ENCODE measurements at regions not wholly inside any gene's neighbourhood (a gene's known extent, or its start where the extent isn't known, plus 50 kb on each side); places are given as distances from the start of the nearest gene placed in this dataset.
"Not testable (repeated sequence)": the region's sequence is repeated elsewhere in the genome, so short reads cannot be mapped to it uniquely, and the experiment has no call there.

DNA sequence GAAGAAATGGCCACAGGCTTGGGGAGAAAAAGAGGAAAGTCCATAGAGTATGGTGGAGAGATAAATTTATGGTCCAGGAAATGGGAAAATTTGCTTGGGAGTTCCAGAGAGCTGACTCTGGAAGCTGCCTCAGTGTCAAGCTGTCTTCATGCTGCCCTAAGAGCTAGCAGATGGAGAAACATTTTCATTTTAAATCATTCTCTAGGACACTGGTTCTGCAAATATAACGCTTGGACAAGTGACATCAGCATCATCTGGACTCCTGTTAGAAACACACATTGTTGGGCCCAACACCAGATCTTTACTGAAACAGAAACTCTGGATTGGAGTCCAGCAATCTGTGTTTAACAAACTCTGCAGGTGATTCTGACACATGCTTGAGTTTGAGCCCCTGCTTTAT lies 592.0 kb upstream of the KLF12 start:
- no peak overlapping the region for H3K4me3 ChIP-seq (ENCODE audit: low read length)
- DNase-seq (ENCODE audit: low read depth), result no peak
- TF ChIP-seq, protein P1, sequence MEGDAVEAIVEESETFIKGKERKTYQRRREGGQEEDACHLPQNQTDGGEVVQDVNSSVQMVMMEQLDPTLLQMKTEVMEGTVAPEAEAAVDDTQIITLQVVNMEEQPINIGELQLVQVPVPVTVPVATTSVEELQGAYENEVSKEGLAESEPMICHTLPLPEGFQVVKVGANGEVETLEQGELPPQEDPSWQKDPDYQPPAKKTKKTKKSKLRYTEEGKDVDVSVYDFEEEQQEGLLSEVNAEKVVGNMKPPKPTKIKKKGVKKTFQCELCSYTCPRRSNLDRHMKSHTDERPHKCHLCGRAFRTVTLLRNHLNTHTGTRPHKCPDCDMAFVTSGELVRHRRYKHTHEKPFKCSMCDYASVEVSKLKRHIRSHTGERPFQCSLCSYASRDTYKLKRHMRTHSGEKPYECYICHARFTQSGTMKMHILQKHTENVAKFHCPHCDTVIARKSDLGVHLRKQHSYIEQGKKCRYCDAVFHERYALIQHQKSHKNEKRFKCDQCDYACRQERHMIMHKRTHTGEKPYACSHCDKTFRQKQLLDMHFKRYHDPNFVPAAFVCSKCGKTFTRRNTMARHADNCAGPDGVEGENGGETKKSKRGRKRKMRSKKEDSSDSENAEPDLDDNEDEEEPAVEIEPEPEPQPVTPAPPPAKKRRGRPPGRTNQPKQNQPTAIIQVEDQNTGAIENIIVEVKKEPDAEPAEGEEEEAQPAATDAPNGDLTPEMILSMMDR (conservative IDR thresholded peaks at IDR 0.05; ENCODE audit: low read depth, low read length), result no peak

DNA sequence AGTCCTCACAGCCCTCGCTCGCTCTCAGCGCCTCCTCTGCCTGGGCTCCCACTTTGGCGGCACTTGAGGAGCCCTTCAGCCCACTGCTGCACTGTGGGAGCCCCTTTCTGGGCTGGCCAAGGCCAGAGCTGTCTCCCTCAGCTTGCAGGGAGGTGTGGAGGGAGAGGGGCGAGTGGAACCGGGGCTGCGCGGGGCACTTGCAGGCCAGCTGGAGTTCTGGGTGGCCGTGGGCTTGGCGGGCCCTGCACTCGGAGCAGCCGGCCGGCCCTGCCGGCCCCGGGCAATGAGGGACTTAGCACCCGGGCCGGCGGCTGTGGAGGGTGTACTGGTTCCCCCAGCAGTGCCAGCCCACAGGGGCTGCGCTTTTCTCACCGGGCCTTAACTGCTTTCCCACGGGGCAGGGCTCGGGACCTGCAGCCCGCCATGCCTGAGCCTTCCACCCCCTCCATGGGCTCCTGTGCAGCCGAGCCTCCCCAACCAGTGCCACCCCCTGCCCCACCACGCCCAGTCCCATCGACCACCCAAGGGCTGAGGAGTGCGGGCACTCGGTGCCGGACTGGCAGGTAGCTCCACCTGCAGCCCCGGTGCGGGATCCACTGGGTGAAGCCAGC lies 584.1 kb upstream of the KLF12 start:
- H3K4me3 ChIP-seq (ENCODE audit: low read length); DNase-seq (ENCODE audit: low read depth): not testable (repeated sequence)

DNA sequence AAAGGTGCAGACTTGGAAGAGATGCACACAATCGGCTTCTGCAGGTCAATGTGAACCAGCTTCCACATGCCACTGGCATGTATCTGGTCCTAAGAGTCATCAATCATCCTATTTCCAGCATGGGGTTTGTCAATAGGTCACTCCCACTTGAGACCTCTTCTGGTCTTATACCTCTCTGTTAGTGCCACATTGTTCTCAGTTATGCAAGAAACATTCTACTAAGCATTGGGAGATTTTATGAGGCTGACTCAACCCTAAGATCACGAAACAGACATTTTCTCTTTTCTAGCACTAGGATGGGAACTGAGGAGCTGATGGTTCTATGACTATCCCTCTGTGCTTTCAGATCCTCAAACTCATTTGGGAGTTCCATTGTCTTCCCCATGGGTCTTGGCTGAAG lies 581.5 kb upstream of the KLF12 start:
- DNase-seq (ENCODE audit: low read depth), result no peak
- no peak overlapping the region for H3K4me3 ChIP-seq (ENCODE audit: low read length)
- TF ChIP-seq, protein P1 (conservative IDR thresholded peaks at IDR 0.05; ENCODE audit: low read depth, low read length), result no peak

DNA sequence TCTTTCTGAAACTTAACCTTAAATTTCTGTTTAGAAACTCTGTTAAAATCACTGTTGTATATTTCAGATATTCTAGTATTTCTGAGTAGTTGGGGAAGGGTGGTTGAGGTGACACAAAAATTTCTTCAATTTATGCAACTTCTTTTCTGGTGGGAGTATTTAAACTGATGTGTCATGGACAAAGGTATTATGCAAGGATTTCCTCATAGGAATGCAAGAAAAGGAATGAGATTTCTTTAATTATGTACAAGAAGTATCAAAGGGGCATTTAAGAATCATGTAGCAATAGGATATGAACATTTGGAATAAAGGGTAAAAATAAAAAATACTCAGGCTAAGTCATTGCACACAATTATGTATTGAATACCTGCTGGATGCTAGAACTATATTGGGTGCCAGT lies 575.8 kb upstream of the KLF12 start:
- TF ChIP-seq, protein P1 (conservative IDR thresholded peaks at IDR 0.05; ENCODE audit: low read depth, low read length), result no peak
- H3K4me3 ChIP-seq (ENCODE audit: low read length), result no peak overlapping the region
- no peak for DNase-seq (ENCODE audit: low read depth)

DNA sequence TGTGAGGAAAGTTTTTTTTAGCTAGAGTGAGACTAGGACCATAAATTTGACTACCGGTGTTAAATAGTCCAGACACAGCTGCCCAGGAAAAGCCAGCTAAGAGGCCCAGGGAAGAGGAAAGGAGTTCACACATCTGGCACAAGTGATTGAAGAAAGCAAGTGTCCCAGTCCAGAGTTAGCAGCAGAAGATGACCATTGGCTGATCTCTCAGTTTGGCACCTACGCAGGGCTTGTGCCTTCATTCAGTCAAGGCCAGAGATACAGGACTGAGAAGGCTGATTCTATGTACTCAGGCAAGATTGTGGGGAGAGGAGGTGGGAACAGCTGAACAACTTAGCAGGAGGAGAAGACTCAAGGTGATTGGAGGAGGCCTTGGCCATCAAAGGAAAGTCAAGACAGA lies 575.0 kb upstream of the KLF12 start:
- no peak overlapping the region for H3K4me3 ChIP-seq (ENCODE audit: low read length)
- TF ChIP-seq, protein P1 (conservative IDR thresholded peaks at IDR 0.05; ENCODE audit: low read depth, low read length), result no peak
- DNase-seq (ENCODE audit: low read depth), result no peak

DNA sequence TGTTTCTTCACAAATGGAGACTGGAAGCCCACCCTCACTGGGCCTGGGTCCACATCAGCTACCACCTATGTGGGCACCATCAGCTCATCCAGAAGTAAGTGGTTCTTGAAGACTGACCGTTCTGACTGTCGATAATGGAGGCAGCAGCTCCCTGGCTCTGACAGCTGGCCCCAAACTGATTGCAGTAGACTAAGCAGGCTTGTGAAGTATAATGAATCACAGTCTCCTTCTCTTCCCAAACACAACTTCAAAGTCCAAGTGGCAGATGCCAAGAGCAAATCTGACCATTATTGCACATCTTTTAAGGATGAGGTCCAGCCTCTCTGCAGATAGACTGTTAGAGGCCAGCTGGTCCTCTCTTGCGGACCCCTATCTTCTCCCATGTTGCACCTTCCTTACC lies 574.4 kb upstream of the KLF12 start:
- no peak for DNase-seq (ENCODE audit: low read depth)
- TF ChIP-seq, protein P1 (conservative IDR thresholded peaks at IDR 0.05; ENCODE audit: low read depth, low read length), result no peak
- no peak overlapping the region for H3K4me3 ChIP-seq (ENCODE audit: low read length)

DNA sequence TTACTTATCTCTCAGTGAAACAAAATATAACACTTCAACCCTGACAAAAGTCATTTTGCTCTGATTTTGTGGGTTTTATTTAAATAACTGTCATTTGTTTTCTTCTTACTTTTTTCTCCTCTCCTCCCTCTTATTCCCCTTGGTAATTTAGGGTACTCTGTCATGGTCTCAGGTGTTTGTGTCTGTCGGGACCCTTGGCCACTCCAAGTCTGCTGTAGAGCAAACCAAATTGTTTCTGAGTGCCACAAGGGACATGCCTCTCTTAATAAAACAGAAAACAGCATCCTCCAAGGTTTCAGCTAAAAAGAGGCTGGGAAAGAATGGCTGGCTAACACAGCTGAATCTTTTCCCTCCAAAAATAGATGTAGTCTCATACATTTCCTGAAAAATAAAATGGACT lies 573.1 kb upstream of the KLF12 start:
- no peak overlapping the region for H3K4me3 ChIP-seq (ENCODE audit: low read length)
- DNase-seq (ENCODE audit: low read depth), result no peak
- TF ChIP-seq, protein P1 (conservative IDR thresholded peaks at IDR 0.05; ENCODE audit: low read depth, low read length), result no peak

DNA sequence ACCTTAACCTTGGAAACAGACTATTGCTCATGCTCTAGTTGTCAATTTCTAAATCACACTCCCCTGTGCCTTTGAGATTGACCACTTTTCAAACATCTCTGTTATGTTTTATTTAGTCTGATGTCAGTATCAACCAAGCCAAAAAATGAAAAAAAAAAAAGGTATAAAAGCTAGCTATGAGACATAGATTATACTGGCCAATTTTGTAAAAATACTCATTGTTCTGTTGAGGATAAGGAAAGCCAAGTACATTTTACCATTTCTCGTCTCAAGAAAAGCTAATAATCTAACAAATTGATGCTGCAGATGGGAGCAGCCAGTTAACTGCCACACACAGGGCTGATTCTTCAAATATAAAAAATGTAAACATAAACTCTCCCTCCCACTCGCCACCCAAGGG lies 572.6 kb upstream of the KLF12 start:
- TF ChIP-seq, protein P1 (conservative IDR thresholded peaks at IDR 0.05; ENCODE audit: low read depth, low read length), result no peak
- no peak for DNase-seq (ENCODE audit: low read depth)
- no peak overlapping the region for H3K4me3 ChIP-seq (ENCODE audit: low read length)

Data from retinal pigment epithelial cell (primary cell).